HTR-8/SVneo (cell line): ENCODE measurements at regions not wholly inside any gene's neighbourhood (a gene's known extent, or its start where the extent isn't known, plus 50 kb on each side); places are given as distances from the start of the nearest gene placed in this dataset.

Experiments used
- DNase-seq: peaks from one replicate; pipeline ENCODE4 v3.0.0; 2011; ENCODE audit warnings: low spot score, mixed read lengths; ENCODE audit not compliant: insufficient read length
- FAIRE-seq: peaks from 2 replicates; lab custom pipeline; 2011; peaks lifted over from hg19 to GRCh38; lab: Jason Lieb, UNC

- FAIRE-seq (no peak), DNase-seq (no peak)
Observed at GRCh38 chr13:106354961-106355360, 180.5 kb downstream of the EFNB2 start.

- FAIRE-seq (no peak), DNase-seq (no peak)
Observed at GRCh38 chr13:106352850-106353249, 182.6 kb downstream of the EFNB2 start.

GRCh38 chr13:106351251-106351650 lies 184.2 kb downstream of the EFNB2 start:
- no peak for DNase-seq
- no peak for FAIRE-seq

- FAIRE-seq (no peak), DNase-seq (no peak)
Observed at GRCh38 chr13:106350208-106350607, 185.3 kb downstream of the EFNB2 start.

GRCh38 chr13:106349080-106349931 lies 186.2 kb downstream of the EFNB2 start:
- DNase-seq (no peak), FAIRE-seq (no peak)

GRCh38 chr13:106348075-106348840 lies 187.2 kb downstream of the EFNB2 start:
- no peak for FAIRE-seq
- DNase-seq = peak; percentile 37

GRCh38 chr13:106344342-106344741 lies 191.1 kb downstream of the EFNB2 start:
- DNase-seq (no peak), FAIRE-seq (no peak)

GRCh38 chr13:106343836-106344235 lies 191.6 kb downstream of the EFNB2 start:
- DNase-seq (no peak), FAIRE-seq (no peak)

GRCh38 chr13:106340249-106340648 lies 195.2 kb downstream of the EFNB2 start:
- DNase-seq (no peak), FAIRE-seq (no peak)

- FAIRE-seq (no peak), DNase-seq (no peak)
Observed at GRCh38 chr13:106337096-106337850, 198.2 kb downstream of the EFNB2 start.

- DNase-seq (no peak), FAIRE-seq (no peak)
Observed at GRCh38 chr13:106336668-106337067, 198.8 kb downstream of the EFNB2 start.

GRCh38 chr13:106332621-106333020 lies 202.8 kb downstream of the EFNB2 start:
- FAIRE-seq (no peak), DNase-seq (no peak)

GRCh38 chr13:106331116-106331515 lies 204.3 kb downstream of the EFNB2 start:
- no peak for DNase-seq
- FAIRE-seq = no peak

- DNase-seq (no peak), FAIRE-seq (no peak)
Observed at GRCh38 chr13:106329941-106330340, 205.5 kb downstream of the EFNB2 start.

GRCh38 chr13:106326751-106327150 lies 208.7 kb downstream of the EFNB2 start:
- FAIRE-seq (no peak), DNase-seq (no peak)

- FAIRE-seq = no peak
- DNase-seq = no peak
Observed at GRCh38 chr13:106324444-106324843, 211.0 kb downstream of the EFNB2 start.

GRCh38 chr13:106322628-106323027 lies 212.8 kb downstream of the EFNB2 start:
- no peak for FAIRE-seq
- no peak for DNase-seq

GRCh38 chr13:106318941-106319411 lies 216.5 kb downstream of the EFNB2 start:
- DNase-seq (peak; percentile 55), FAIRE-seq (no peak)

- FAIRE-seq (no peak), DNase-seq (no peak)
Observed at GRCh38 chr13:106314417-106314816, 221.0 kb downstream of the EFNB2 start.

GRCh38 chr13:106311004-106311403 lies 224.5 kb downstream of the EFNB2 start:
- FAIRE-seq (no peak), DNase-seq (no peak)
